Upper lobe of left lung (tissue), 4 donors: ENCODE measurements at regions not wholly inside any gene's neighbourhood (a gene's known extent, or its start where the extent isn't known, plus 50 kb on each side); places are given as distances from the start of the nearest gene placed in this dataset.

Experiments used
- EP300 ChIP-seq, 4 donors: sonication (generic); formaldehyde crosslinking; IDR thresholded peaks; one replicate each; pipeline ENCODE4 v1.5.1; 2017; ENCODE audit warnings: antibody characterized with exemption in 4 of 4, control low read depth in 2 of 4
- POLR2A ChIP-seq, 4 donors: fragments of 450-650 bp; IDR thresholded peaks; one replicate each; pipeline ENCODE4 v1.5.1; 2016 to 2017; ENCODE audit warnings: antibody characterized with exemption in 4 of 4, mild to moderate bottlenecking in 2 of 4
- POLR2AphosphoS5 ChIP-seq, 2 donors: sonication (generic); formaldehyde crosslinking; IDR thresholded peaks; one replicate each; pipeline ENCODE4 v1.5.1; 2017; ENCODE audit warnings: antibody characterized with exemption in 2 of 2
- TF ChIP-seq, protein P1 (sequence below), 6 experiments: fragments of 450-650 bp in 4 of 6; fragments of 200-600 bp in 2 of 6; sonication (generic) in 2 of 6; IDR thresholded peaks; one replicate each; pipeline ENCODE4 v1.5.1; 2016 to 2019; ENCODE audit warnings: antibody characterized with exemption in 6 of 6

DNA sequence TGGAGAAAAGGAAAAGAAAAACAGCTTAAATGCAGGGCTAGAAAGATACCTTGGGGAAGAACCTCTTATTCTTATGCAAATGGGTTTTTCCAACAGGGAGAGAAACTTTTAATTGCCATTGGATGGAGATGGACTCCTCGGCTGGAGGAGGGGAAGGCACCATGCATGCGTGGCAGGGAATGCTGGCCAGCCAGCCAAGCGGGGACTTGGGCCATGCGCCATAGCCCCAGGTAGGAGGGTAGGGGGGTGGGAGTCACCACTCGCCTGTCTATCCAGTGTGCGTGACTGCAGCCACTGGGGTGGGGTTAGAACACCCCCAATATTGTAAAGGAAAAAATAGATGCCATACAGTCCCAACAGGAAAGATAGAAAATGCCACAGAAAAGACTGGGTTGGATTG lies 119.9 kb upstream of the ELAVL2 start:
- TF ChIP-seq POLR2A (IDR thresholded peaks at IDR 0.05) (no peak), EP300 (IDR thresholded peaks at IDR 0.05) (no peak), POLR2AphosphoS5 (IDR thresholded peaks at IDR 0.05) (no peak)
- TF ChIP-seq, protein P1, sequence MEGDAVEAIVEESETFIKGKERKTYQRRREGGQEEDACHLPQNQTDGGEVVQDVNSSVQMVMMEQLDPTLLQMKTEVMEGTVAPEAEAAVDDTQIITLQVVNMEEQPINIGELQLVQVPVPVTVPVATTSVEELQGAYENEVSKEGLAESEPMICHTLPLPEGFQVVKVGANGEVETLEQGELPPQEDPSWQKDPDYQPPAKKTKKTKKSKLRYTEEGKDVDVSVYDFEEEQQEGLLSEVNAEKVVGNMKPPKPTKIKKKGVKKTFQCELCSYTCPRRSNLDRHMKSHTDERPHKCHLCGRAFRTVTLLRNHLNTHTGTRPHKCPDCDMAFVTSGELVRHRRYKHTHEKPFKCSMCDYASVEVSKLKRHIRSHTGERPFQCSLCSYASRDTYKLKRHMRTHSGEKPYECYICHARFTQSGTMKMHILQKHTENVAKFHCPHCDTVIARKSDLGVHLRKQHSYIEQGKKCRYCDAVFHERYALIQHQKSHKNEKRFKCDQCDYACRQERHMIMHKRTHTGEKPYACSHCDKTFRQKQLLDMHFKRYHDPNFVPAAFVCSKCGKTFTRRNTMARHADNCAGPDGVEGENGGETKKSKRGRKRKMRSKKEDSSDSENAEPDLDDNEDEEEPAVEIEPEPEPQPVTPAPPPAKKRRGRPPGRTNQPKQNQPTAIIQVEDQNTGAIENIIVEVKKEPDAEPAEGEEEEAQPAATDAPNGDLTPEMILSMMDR (IDR thresholded peaks at IDR 0.05), result no peak
